ENCODE measurements at regions not wholly inside any gene's neighbourhood (a gene's known extent, or its start where the extent isn't known, plus 50 kb on each side); places are given as distances from the start of the nearest gene placed in this dataset.

DNA sequence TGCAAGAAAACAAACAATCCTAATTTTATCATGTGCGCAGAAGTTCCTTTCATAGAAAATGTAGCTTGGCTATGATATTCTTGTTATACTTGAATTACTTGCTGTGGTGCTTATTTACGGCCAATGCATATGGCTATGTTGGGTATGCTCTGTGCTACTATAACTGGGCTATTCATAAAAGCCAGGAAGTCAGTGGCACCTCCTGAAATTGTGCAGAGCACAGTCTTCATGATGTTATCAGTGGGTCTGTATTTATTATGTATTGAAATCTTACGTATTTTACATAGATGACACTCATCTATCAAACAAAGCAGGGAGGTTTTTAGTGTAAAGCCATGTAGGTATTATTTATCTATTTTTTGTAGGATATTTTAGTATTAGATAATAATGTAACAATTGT, 196.5 kb upstream of the NAALADL2 start:
- TF ChIP-seq, protein P1, sequence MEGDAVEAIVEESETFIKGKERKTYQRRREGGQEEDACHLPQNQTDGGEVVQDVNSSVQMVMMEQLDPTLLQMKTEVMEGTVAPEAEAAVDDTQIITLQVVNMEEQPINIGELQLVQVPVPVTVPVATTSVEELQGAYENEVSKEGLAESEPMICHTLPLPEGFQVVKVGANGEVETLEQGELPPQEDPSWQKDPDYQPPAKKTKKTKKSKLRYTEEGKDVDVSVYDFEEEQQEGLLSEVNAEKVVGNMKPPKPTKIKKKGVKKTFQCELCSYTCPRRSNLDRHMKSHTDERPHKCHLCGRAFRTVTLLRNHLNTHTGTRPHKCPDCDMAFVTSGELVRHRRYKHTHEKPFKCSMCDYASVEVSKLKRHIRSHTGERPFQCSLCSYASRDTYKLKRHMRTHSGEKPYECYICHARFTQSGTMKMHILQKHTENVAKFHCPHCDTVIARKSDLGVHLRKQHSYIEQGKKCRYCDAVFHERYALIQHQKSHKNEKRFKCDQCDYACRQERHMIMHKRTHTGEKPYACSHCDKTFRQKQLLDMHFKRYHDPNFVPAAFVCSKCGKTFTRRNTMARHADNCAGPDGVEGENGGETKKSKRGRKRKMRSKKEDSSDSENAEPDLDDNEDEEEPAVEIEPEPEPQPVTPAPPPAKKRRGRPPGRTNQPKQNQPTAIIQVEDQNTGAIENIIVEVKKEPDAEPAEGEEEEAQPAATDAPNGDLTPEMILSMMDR (IDR thresholded peaks at IDR 0.05) = no peak
- no peak for TF ChIP-seq POLR2A (IDR thresholded peaks at IDR 0.05)

All from esophagus squamous epithelium (tissue), 4 donors.